Stomach (tissue), 4 donors: ENCODE measurements at regions not wholly inside any gene's neighbourhood (a gene's known extent, or its start where the extent isn't known, plus 50 kb on each side); places are given as distances from the start of the nearest gene placed in this dataset.

Experiments
- CTCF ChIP-seq, 7 experiments: fragments of 450-650 bp in 4 of 7; fragments of 200-600 bp in 3 of 7; sonication (generic) in 3 of 7; IDR thresholded peaks; one replicate each; pipeline ENCODE4 v1.5.1; 2016 to 2019; ENCODE audit warnings: antibody characterized with exemption in 7 of 7, control low read depth in 2 of 7, mild to moderate bottlenecking in 1 of 7
- EP300 ChIP-seq: sonication (generic); formaldehyde crosslinking; IDR thresholded peaks from one replicate; pipeline ENCODE4 v1.6.1; 2017; ENCODE audit warnings: antibody characterized with exemption
- POLR2A ChIP-seq, 4 donors: fragments of 450-650 bp; IDR thresholded peaks; one replicate each; pipeline ENCODE4 v1.6.1; 2016; ENCODE audit warnings: antibody characterized with exemption in 4 of 4, control low read depth in 2 of 4, mild to moderate bottlenecking in 1 of 4, moderate library complexity in 1 of 4

DNA sequence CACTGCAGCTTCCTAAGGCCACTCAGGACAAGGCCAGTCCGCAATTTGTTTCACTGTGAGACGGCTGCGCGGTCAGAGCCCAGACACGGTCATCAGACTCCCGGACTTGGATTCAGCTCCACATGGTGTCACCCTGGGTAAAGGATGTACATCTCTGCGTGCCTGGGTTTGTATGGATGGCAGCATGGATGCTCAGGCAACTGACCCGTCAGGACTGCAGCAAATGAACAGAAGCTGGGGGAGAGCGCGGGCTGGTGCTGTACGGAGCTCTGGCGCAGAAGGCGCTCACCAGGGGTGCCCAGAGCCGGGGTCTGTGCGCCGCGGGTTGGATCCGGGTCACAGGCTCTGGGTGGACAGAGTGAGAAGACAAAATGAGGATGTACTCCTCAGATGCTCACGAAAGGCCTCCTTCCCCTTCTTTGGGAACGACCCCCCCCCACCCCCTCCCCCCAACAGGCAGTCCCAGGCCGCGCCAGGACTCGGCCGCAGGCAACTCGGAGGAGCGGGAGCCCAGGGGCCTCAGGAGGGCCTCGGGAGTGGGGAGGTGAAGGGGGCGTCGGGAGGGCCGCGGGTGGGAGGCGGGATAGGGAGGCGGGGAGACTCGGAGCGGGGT is 92.4 kb downstream of the CXCL12 start:
- no peak for TF ChIP-seq EP300
- no peak for TF ChIP-seq POLR2A (IDR thresholded peaks at IDR 0.05)
- TF ChIP-seq CTCF (IDR thresholded peaks at IDR 0.05): no peak
